ENCODE measurements at regions not wholly inside any gene's neighbourhood (a gene's known extent, or its start where the extent isn't known, plus 50 kb on each side); places are given as distances from the start of the nearest gene placed in this dataset.

GRCh38 chr6:148105695-148106094, 236.9 kb upstream of the SASH1 start:
- DNase-seq (ENCODE audit: low read depth): no peak

- DNase-seq (ENCODE audit: low read depth): no peak
Measured at GRCh38 chr6:148107911-148108310, 234.7 kb upstream of the SASH1 start.

GRCh38 chr6:148109732-148110131, 232.9 kb upstream of the SASH1 start:
- DNase-seq (ENCODE audit: low read depth): no peak

DNA sequence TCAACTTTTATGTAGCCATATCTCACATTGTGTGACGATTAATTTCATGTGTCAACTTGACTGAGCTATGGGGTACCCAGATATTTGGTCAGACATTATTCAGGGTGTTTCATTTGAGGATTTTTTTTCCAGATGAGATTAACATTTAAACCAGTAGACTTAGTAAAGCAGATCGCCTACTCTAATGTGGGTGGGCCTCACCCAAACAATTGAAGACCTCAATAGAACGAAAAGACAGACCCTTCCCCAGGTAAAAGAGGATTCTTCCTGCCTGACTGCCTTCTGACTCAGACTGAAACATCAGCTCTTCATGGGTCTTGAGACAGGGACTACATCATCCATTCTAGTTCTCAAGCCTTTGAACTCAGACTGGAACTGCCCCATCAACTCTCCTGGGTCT, 231.7 kb upstream of the SASH1 start:
- DNase-seq (ENCODE audit: low read depth): no peak

GRCh38 chr6:148112851-148113319, 229.8 kb upstream of the SASH1 start:
- DNase-seq (ENCODE audit: low read depth): no peak

- DNase-seq (ENCODE audit: low read depth): no peak
Measured at GRCh38 chr6:148116001-148116400, 226.6 kb upstream of the SASH1 start.

GRCh38 chr6:148118244-148118643, 224.4 kb upstream of the SASH1 start:
- DNase-seq (ENCODE audit: low read depth): no peak

- DNase-seq (ENCODE audit: low read depth): no peak
Measured at GRCh38 chr6:148128014-148128730, 214.5 kb upstream of the SASH1 start.

DNA sequence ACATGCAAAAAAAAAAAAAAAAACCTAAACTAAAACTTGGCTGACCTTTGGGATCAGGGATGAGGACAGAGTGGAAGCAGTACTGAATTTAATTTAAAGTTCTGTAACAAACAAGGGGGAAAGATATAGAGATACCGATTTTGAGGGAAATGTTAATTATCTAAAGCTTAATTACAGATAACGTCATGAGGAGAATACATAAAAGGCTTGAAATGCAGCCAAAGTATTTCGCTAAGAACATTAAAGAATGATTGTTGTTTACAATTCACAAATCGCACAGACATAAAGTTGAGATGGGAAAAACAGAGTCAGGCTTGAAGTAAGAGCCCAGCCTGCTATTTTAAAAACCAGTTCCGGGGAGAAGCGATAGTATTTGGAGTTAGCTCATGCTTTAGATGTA, 208.0 kb upstream of the SASH1 start:
- DNase-seq (ENCODE audit: low read depth): no peak

DNA sequence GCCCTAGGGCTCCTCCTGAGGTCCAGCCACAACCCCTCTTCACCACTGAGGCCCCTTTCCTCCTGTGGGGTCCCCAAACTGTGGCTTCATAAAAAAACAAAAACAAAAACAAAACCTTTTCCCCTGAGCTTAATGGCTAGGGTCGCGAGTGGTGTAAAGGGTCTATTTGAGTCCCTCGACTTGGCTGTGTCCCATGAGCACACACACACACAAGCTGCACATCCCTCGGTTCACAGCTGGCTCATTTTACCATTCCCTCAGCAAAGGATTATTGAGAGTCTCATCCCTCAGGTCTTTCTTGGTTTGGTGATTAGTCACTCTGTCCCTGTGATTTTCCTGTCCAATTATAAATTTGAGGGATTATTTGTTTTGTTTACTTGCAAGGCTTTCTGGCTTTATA, 206.1 kb upstream of the SASH1 start:
- DNase-seq (ENCODE audit: low read depth): no peak

DNA sequence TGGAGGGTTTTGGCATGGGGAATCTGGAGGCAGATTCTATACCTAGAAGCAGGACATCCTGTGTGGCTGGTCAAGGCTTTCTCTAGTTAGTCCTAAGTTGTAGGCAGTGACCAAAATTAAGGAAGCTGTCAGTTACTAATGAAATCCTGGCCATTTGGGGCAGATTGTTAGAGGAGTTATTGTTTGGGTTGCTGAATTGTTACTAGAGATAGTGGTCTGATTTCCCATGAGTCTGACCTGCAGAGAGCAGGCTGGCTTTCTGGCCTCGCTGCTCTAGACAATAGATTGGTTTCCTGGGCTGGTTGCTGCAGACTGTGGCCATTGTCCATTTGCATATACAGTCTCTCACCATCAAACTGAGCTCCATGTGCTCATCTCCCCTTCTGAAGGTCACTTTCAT, 205.0 kb upstream of the SASH1 start:
- DNase-seq (ENCODE audit: low read depth): no peak

- no peak for DNase-seq (ENCODE audit: low read depth)
Measured at GRCh38 chr6:148138573-148138972, 204.1 kb upstream of the SASH1 start.

DNA sequence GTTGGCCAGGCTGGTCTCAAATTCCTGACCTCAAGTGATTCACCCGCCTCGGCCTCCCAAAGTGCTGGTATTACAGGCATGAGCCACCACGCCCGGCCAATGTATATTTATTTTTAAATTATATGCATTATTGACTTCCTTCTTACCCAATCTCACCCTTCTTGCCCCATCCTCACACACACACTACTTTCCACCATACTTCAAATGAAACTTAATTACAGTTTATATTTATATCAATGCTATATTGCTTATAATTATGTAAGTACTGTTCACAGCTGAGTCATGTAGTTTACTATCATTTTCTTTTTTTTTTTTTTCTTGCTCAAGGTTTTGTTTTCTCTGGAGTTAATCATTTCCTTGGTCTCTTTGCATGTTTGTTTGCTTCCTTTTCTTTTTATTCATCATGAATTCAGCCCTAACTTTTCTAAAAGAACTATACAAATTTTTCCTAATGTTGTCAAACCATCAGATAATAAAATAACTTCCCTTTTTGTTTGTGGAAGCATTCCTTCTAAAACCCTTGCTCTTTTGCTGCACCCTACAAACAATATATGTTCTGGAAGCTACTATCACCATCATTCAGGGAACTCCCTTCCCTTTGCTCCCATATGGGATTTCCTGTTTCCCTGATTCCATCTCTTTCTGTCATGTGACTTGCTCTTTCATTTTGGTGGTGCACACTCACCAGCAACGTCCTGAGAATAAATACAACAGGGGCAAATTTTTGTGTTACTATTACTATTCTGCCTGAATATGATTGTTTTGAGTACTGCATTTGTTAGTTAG, 201.7 kb upstream of the SASH1 start:
- DNase-seq (ENCODE audit: low read depth): no peak

- DNase-seq (ENCODE audit: low read depth): no peak
Measured at GRCh38 chr6:148142821-148143220, 199.8 kb upstream of the SASH1 start.

GRCh38 chr6:148143771-148144170, 198.9 kb upstream of the SASH1 start:
- DNase-seq (ENCODE audit: low read depth): no peak

DNA sequence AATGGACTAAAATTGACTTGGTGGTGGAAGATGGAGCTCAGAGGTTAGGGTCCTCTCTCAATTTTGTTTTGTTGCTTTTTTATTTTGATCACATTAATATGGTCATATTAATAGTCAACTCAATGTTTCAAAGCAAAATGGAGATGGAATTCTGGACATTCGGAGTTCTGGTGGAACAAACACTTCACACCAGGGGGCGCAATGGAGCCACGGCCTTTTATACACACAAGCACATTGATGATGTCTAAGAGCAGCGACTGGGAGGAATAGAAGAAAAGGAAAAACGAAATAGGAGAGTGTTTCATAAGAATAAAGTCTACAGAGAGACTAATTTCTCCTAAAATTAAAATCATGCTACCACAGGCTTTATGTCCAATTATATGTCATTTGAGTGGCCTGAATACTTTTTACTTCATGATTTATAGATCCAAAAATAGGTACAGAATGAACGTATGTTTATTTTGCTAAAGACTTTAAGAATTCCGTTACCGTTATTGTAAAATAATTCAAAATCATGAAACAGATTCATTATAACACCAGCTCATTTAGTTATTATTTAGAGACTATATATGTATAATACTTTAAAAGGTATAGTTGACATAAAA, 197.6 kb upstream of the SASH1 start:
- no peak for DNase-seq (ENCODE audit: low read depth)

GRCh38 chr6:148146717-148147462, 195.7 kb upstream of the SASH1 start:
- no peak for DNase-seq (ENCODE audit: low read depth)

DNA sequence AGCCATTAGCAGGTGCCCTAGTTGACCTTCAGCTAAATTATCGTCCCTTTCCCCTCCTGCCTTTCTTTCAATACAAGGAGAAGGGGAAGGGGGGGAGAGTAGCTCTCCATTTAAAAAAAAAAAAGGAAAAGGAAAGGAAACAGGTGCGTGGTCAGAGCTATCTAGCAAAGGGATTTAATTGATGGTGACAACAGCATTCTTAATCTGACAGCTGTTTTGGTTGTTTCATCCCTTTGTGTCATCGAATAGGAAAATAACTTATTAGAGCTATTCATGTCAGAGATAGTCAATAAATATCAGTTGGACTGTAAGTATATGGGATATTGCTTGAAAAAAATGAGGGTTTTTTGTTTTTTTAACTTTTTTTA, 195.2 kb upstream of the SASH1 start:
- DNase-seq (ENCODE audit: low read depth): no peak

DNA sequence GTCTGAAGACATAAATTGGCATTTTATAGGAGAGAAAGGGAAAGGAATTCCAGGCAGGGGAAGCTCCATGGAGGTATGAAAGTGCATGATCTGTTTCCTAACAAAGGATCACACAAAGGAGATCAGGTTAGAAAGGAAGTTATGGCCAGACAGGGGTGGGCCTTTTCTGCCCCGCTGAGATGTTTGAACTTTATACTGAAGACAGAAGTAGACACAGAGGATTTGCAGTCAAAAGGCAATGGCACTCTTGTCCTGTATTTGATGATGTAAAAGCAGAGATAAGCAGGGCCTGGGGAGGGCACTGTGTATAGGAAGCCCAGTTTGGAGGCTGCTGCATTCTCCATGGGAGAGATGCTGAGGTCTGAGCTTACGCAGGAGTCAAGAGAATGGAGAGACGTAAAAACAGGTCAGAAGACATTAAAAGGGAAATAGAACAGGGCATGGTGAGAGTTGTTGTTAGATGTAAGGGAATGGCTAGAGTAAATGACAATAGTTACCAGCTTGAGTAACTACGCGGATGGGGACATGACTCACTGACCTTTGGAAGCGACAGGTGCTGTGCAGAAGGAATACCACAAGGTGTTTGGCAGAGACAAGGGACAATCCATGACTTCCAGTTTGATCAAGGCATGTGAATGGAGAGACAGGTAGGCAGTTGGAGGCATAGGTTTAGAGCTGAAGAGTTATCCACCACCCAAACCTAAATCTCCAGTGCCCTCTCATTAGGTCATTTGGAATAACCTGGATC, 190.6 kb upstream of the SASH1 start:
- DNase-seq (ENCODE audit: low read depth): no peak

DNA sequence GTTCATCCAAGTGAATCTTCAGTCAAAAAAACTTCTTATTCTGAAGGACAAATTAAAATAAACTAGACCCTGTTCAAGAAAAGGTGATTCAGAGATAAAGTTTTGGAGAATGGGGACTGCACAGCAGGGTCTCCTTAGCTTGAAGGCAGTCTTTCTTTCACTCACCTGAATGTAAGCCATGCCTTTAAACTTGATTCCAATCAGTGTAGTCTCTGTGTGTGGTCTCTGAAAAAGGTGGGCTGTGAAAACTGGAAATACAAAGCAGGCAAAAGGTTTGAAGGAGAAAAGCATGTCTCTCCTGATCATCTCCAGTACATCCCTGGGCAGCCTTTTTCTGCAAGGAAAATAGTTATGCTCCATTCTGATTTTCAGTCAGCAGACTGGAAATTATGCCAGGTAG, 188.0 kb upstream of the SASH1 start:
- DNase-seq (ENCODE audit: low read depth): no peak

GRCh38 chr6:148155293-148155692, 187.3 kb upstream of the SASH1 start:
- no peak for DNase-seq (ENCODE audit: low read depth)

DNA sequence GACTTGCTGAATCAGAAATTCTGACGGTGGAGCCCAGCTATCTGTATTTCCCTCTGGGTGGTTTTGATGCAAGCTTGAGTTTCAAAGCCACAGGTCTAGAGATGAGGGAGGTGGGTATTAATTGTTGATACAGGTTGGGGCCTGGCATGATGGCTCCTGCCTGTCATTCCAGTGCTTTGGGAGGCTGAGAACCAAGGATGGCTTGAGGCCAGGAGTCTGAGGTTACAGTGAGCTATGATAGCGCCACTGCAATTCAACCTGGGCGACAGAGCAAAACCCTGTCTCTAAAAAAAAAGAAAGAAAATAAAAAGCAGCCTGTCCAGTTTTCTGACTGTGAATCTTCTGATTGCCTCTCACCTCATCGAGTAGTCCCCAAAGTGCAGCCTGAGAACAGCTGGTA, 184.8 kb upstream of the SASH1 start:
- DNase-seq (ENCODE audit: low read depth): no peak

Data from HS-5 (cell line).